Mammary epithelial cell (primary cell): ENCODE measurements at regions not wholly inside any gene's neighbourhood (a gene's known extent, or its start where the extent isn't known, plus 50 kb on each side); places are given as distances from the start of the nearest gene placed in this dataset.

Experiments
- EZH2 ChIP-seq: IDR thresholded peaks from 2 replicates; pipeline ENCODE4 v1.6.1; 2012; ENCODE audit warnings: low read length, inconsistent platforms, borderline replicate concordance
- TF ChIP-seq, protein P1 (sequence below), 2 donors: IDR thresholded peaks in 1 of 2; conservative IDR thresholded peaks in 1 of 2; 2 replicates each; pipeline ENCODE4 v1.5.1; 2011 to 2012; ENCODE audit warnings: inconsistent platforms in 2 of 2, low read length in 2 of 2, mild to moderate bottlenecking in 2 of 2, control low read depth in 1 of 2, low read depth in 1 of 2; ENCODE audit not compliant: insufficient read depth in 1 of 2; ENCODE audit errors: extremely low read depth in 1 of 2

DNA sequence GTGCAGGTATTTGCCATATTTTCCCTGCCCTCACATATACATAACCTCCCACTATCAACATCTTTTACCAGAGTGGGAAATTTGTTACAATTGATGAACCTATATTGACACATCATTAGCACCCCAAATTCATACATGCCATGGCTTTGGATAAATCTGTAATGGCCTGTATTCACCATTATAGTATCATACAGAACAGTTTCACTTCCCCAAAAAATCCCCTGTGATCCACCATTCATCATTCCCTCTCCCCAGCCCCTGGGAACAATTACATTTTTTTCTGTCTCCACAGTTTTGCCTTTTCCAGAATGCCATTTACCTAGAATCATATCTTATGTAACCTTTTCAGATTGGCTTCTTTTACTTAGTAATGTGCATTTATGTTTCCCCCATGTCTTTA lies 494.5 kb downstream of the RNF144A start:
- TF ChIP-seq, protein P1, sequence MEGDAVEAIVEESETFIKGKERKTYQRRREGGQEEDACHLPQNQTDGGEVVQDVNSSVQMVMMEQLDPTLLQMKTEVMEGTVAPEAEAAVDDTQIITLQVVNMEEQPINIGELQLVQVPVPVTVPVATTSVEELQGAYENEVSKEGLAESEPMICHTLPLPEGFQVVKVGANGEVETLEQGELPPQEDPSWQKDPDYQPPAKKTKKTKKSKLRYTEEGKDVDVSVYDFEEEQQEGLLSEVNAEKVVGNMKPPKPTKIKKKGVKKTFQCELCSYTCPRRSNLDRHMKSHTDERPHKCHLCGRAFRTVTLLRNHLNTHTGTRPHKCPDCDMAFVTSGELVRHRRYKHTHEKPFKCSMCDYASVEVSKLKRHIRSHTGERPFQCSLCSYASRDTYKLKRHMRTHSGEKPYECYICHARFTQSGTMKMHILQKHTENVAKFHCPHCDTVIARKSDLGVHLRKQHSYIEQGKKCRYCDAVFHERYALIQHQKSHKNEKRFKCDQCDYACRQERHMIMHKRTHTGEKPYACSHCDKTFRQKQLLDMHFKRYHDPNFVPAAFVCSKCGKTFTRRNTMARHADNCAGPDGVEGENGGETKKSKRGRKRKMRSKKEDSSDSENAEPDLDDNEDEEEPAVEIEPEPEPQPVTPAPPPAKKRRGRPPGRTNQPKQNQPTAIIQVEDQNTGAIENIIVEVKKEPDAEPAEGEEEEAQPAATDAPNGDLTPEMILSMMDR (conservative IDR thresholded peaks at IDR 0.05 in 1 of 2, IDR thresholded peaks at IDR 0.05 in 1 of 2; ENCODE audit: extremely low read depth in 1 of 2, insufficient read depth in 1 of 2, low read depth in 1 of 2, low read length in 2 of 2), result no peak
- no peak for TF ChIP-seq EZH2
